HepG2 (cell line): ENCODE measurements at regions not wholly inside any gene's neighbourhood (a gene's known extent, or its start where the extent isn't known, plus 50 kb on each side); places are given as distances from the start of the nearest gene placed in this dataset.

Source experiments
- ATAC-seq: fragments of 200-7000 bp; cut with Tn5 transposase; 3 replicates; pipeline ENCODE4 v1.9.1; 2020; ENCODE audit warnings: mild to moderate bottlenecking, moderate library complexity
- BruUV-seq: library from RNA; stranded (reverse); fragments of 400-500 nt; replicated peaks from 2 replicates; lab custom pipeline; 2021; lab: Mats Ljungman, UMichigan
- CTCF ChIA-PET: fragments of 300-600 bp; formaldehyde crosslinking; extraction: SDS; loops from one replicate; lab custom pipeline; 2021; ENCODE audit warnings: low total read pairs, inconsistent platforms, low intra/inter-chr PET ratio; lab: Yijun Ruan, JAX
- POLR2A ChIA-PET: fragments of 350-600 bp; sonication (Branson Sonifier 250); formaldehyde crosslinking; loops from one replicate; lab custom pipeline; 2020; ENCODE audit warnings: antibody characterized with exemption, inconsistent platforms; lab: Yijun Ruan, JAX
- DNase-seq: peaks from one replicate; pipeline ENCODE4 v3.0.0-alpha.2; 2015; ENCODE audit warnings: low spot score
- FAIRE-seq: peaks from 3 replicates; lab custom pipeline; 2011; peaks lifted over from hg19 to GRCh38; lab: Jason Lieb, UNC
- H2AFZ ChIP-seq: one replicate; pipeline ENCODE4 v1.6.1; 2011; ENCODE audit warnings: low read length, inconsistent platforms
- H3K27ac ChIP-seq: fragments of 300-600 bp; 3 replicates; pipeline ENCODE4 v1.8.0; 2011; ENCODE audit warnings: mixed run types, mild to moderate bottlenecking, mixed read lengths, low read length, inconsistent platforms; ENCODE audit not compliant: insufficient read depth; ENCODE audit errors: extremely low read length
- H3K27me3 ChIP-seq, 2 experiments: fragments of 200-600 bp in 1 of 2; 2 replicates in 1 of 2; 3 replicates in 1 of 2; pipeline versions ENCODE4 v1.6.0 to v1.8.0; 2011; ENCODE audit warnings: low read length in 2 of 2, mild to moderate bottlenecking in 2 of 2, moderate library complexity in 2 of 2, inconsistent platforms in 1 of 2; ENCODE audit not compliant: insufficient read depth in 2 of 2, control insufficient read depth in 1 of 2
- H3K36me3 ChIP-seq, 2 experiments: fragments of 200-600 bp in 1 of 2; replicated peaks in 1 of 2; 2 replicates in 1 of 2; 3 replicates in 1 of 2; pipeline versions ENCODE4 v1.5.1 to v1.8.0; 2011; ENCODE audit warnings: low read length in 2 of 2, inconsistent platforms in 1 of 2; ENCODE audit not compliant: insufficient read depth in 2 of 2, control insufficient read depth in 1 of 2
- H3K4me1 ChIP-seq: 2 replicates; pipeline ENCODE4 v1.5.1; 2012; ENCODE audit warnings: low read length, inconsistent platforms; ENCODE audit not compliant: insufficient read depth
- H3K4me2 ChIP-seq: 2 replicates; pipeline ENCODE4 v1.6.0; 2011; ENCODE audit warnings: low read depth, low read length, inconsistent platforms
- H3K4me3 ChIP-seq, 3 experiments: fragments of 200-600 bp in 1 of 3; sonication (generic), shearing (Covaris generic) in 1 of 3; replicated peaks in 1 of 3; 2 replicates each; pipeline ENCODE4 v1.5.1; 2011 to 2016; ENCODE audit warnings: low read length in 3 of 3, inconsistent platforms in 2 of 3, low read depth in 2 of 3, mild to moderate bottlenecking in 2 of 3, control low read depth in 1 of 3, mixed read lengths in 1 of 3; ENCODE audit not compliant: insufficient read depth in 1 of 3
- H3K79me2 ChIP-seq: one replicate; pipeline ENCODE4 v1.6.1; 2011; ENCODE audit warnings: low read length, inconsistent platforms; ENCODE audit not compliant: insufficient read depth
- H3K9ac ChIP-seq: 2 replicates; pipeline ENCODE4 v1.6.0; 2011; ENCODE audit warnings: mild to moderate bottlenecking, low read depth, low read length, inconsistent platforms; ENCODE audit not compliant: insufficient read depth
- H3K9me3 ChIP-seq: 2 replicates; pipeline ENCODE4 v1.5.1; 2012; ENCODE audit warnings: mild to moderate bottlenecking, low read length
- H4K20me1 ChIP-seq: 2 replicates; pipeline ENCODE4 v1.6.0; 2011; ENCODE audit warnings: inconsistent platforms, mild to moderate bottlenecking, low read length, moderate library complexity; ENCODE audit not compliant: insufficient read depth
- BCL3 ChIP-seq: sonication (generic); formaldehyde crosslinking; IDR thresholded peaks from 2 replicates; pipeline ENCODE4 v1.5.1; 2020; ENCODE audit warnings: mild to moderate bottlenecking, missing genetic modification reagents, moderate library complexity
- CC2D1A ChIP-seq: sonication (generic); formaldehyde crosslinking; IDR thresholded peaks from 2 replicates; pipeline ENCODE4 v1.8.1; 2023; ENCODE audit warnings: mild to moderate bottlenecking, missing genetic modification reagents
- HIC2 ChIP-seq: sonication (generic); formaldehyde crosslinking; IDR thresholded peaks from 2 replicates; pipeline ENCODE4 v1.9.0; 2022; ENCODE audit warnings: low read depth, missing genetic modification reagents
- JUN ChIP-seq: sonication (generic); formaldehyde crosslinking; IDR thresholded peaks from 2 replicates; pipeline ENCODE4 v1.4.0; 2020; ENCODE audit warnings: mild to moderate bottlenecking, missing genetic modification reagents
- KIAA2018 ChIP-seq: sonication (generic); formaldehyde crosslinking; IDR thresholded peaks from 2 replicates; pipeline ENCODE4 v1.5.0; 2020; ENCODE audit warnings: mild to moderate bottlenecking, missing genetic modification reagents, borderline replicate concordance
- KLF13 ChIP-seq: sonication (generic); formaldehyde crosslinking; IDR thresholded peaks from 2 replicates; pipeline ENCODE4 v1.4.0; 2020; ENCODE audit warnings: mild to moderate bottlenecking, missing genetic modification reagents
- MTA1 ChIP-seq: sonication (generic); formaldehyde crosslinking; IDR thresholded peaks from 2 replicates; pipeline ENCODE4 v1.4.0; 2020; ENCODE audit warnings: missing genetic modification reagents, mild to moderate bottlenecking, borderline replicate concordance
- MTF2 ChIP-seq: sonication (generic); formaldehyde crosslinking; IDR thresholded peaks from 2 replicates; pipeline ENCODE4 v1.5.0; 2020; ENCODE audit warnings: missing genetic modification reagents, borderline replicate concordance
- NRL ChIP-seq: sonication (generic); formaldehyde crosslinking; IDR thresholded peaks from 2 replicates; pipeline ENCODE4 v1.5.0; 2020; ENCODE audit warnings: missing genetic modification reagents, mild to moderate bottlenecking, moderate library complexity, borderline replicate concordance
- REL ChIP-seq: sonication (generic); formaldehyde crosslinking; conservative IDR thresholded peaks from 2 replicates; pipeline ENCODE4 v1.8.0; 2022; ENCODE audit warnings: mild to moderate bottlenecking, missing genetic modification reagents, moderate library complexity
- TAF1 ChIP-seq: sonication (generic); formaldehyde crosslinking; IDR thresholded peaks from 2 replicates; pipeline ENCODE4 v1.4.0; 2020; ENCODE audit warnings: missing genetic modification reagents
- ZNF225 ChIP-seq: sonication (generic); formaldehyde crosslinking; IDR thresholded peaks from 2 replicates; pipeline ENCODE4 v1.4.0; 2020; ENCODE audit warnings: mild to moderate bottlenecking, missing genetic modification reagents
- ZNF350 ChIP-seq: sonication (generic); formaldehyde crosslinking; IDR thresholded peaks from 2 replicates; pipeline ENCODE4 v1.4.0; 2020; ENCODE audit warnings: mild to moderate bottlenecking, low read depth, missing genetic modification reagents, borderline replicate concordance
- ZNF720 ChIP-seq: sonication (generic); formaldehyde crosslinking; IDR thresholded peaks from 2 replicates; pipeline ENCODE4 v1.4.0; 2020; ENCODE audit warnings: missing genetic modification reagents
- in situ Hi-C: cut with HindIII; loops from 2 replicates; pipeline ENCODE4 v1.10.0; 2017; ENCODE audit warnings: low pct_unique_long_range_greater_than_20kb; ENCODE audit not compliant: extremely low pct_ligation_motif_present
- intact Hi-C: fragments of 100-400 bp; cut with micrococcal nuclease; formaldehyde crosslinking; loops from one replicate; pipeline ENCODE4 v1.10.0; 2022; ENCODE audit not compliant: unreplicated experiment

- TF ChIP-seq BCL3, result no peak
- no peak for TF ChIP-seq ZNF350 (CRISPR knock-in tag)
- TF ChIP-seq JUN, result no peak
- no peak for TF ChIP-seq TAF1 (CRISPR knock-in tag)
- TF ChIP-seq NRL (CRISPR knock-in tag), result no peak
Observed at GRCh38 chr7:34269084-34269483, 363.7 kb downstream of the BMPER start (continued).

- no peaks in the 10 kb centered on the region for H3K4me1 ChIP-seq
- intact Hi-C loops (no loop called here), in situ Hi-C loops (no loop called here)
- POLR2A ChIA-PET, result no interaction called here
- no peak overlapping the region for H3K9ac ChIP-seq
- no peaks in the 10 kb centered on the region for H4K20me1 ChIP-seq
- DNase-seq (no peak), ATAC-seq (no peak), FAIRE-seq (no peak)
- H3K4me3 ChIP-seq, result no peak overlapping the region
- BruUV-seq, result no TSS peak
- H3K36me3 ChIP-seq, result no peaks in the 10 kb centered on the region
- no peak overlapping the region for H2AFZ ChIP-seq
- no peaks in the 10 kb centered on the region for H3K27me3 ChIP-seq
- H3K79me2 ChIP-seq, result no peaks in the 10 kb centered on the region
- H3K27ac ChIP-seq, result no peak overlapping the region
- CTCF ChIA-PET, result no interaction called here
- no peak overlapping the region for H3K4me2 ChIP-seq
- H3K9me3 ChIP-seq, result no peaks in the 10 kb centered on the region
- no peak for TF ChIP-seq ZNF720 (CRISPR knock-in tag)
- no peak for TF ChIP-seq KLF13 (CRISPR knock-in tag)
- TF ChIP-seq MTF2 (CRISPR knock-in tag), result no peak
- no peak for TF ChIP-seq HIC2 (CRISPR knock-in tag)
- TF ChIP-seq REL, result no peak
- no peak for TF ChIP-seq CC2D1A
- TF ChIP-seq MTA1 (CRISPR knock-in tag), result no peak
- no peak for TF ChIP-seq ZNF225 (CRISPR knock-in tag)
- TF ChIP-seq KIAA2018 (CRISPR knock-in tag), result no peak
Observed at GRCh38 chr7:34275624-34276023, 370.3 kb downstream of the BMPER start.
